Small intestine (tissue), 7 donors: ENCODE measurements at regions not wholly inside any gene's neighbourhood (a gene's known extent, or its start where the extent isn't known, plus 50 kb on each side); places are given as distances from the start of the nearest gene placed in this dataset.
A peak's percentile ranks its signal among the peaks of the same experiment; 100 is the strongest.

Source experiments
- DNase-seq, 2 donors: peaks; one replicate each; pipeline versions ENCODE4 v3.0.0 to v3.0.0-alpha.2; 2013
- FAIRE-seq: peaks from 2 replicates; lab custom pipeline; 2012; peaks lifted over from hg19 to GRCh38; lab: Jason Lieb, UNC
- H3K27ac ChIP-seq, 3 donors: one replicate each; pipeline ENCODE4 v1.5.1; 2013; ENCODE audit warnings: low read length in 2 of 3, mild to moderate bottlenecking in 2 of 3, control low read depth in 1 of 3, inconsistent platforms in 1 of 3, low read depth in 1 of 3, moderate library complexity in 1 of 3
- H3K27me3 ChIP-seq, 3 donors: one replicate each; pipeline ENCODE4 v1.6.1; 2013; ENCODE audit warnings: low read length in 3 of 3, inconsistent platforms in 1 of 3; ENCODE audit not compliant: control insufficient read depth in 3 of 3, insufficient read depth in 3 of 3
- H3K36me3 ChIP-seq, 3 donors: one replicate each; pipeline ENCODE4 v1.6.1; 2013; ENCODE audit warnings: low read length in 3 of 3, inconsistent platforms in 1 of 3, low read depth in 1 of 3, mild to moderate bottlenecking in 1 of 3, moderate library complexity in 1 of 3; ENCODE audit not compliant: control insufficient read depth in 3 of 3, insufficient read depth in 2 of 3
- H3K4me1 ChIP-seq, 3 donors: one replicate each; pipeline ENCODE4 v1.6.1; 2013; ENCODE audit warnings: low read length in 2 of 3, inconsistent platforms in 1 of 3, low read depth in 1 of 3, mild to moderate bottlenecking in 1 of 3, moderate library complexity in 1 of 3; ENCODE audit not compliant: control insufficient read depth in 3 of 3, insufficient read depth in 2 of 3
- H3K4me3 ChIP-seq, 3 donors: one replicate each; pipeline ENCODE4 v1.5.1; 2013; ENCODE audit warnings: low read length in 3 of 3, control low read depth in 1 of 3, inconsistent platforms in 1 of 3, low read depth in 1 of 3, mild to moderate bottlenecking in 1 of 3, moderate library complexity in 1 of 3
- H3K9me3 ChIP-seq, 2 donors: one replicate each; pipeline ENCODE4 v1.6.1; 2013; ENCODE audit warnings: low read depth in 1 of 2, low read length in 1 of 2; ENCODE audit not compliant: control insufficient read depth in 2 of 2, insufficient read depth in 1 of 2
- WGBS, 3 donors: extraction: QIAGEN DNeasy Blood & Tissue Kit; methylation state at CpG; one replicate each; pipeline ENCODE4 v1.1.7; 2013; 5-methylcytosine and 5-hydroxymethylcytosine counted together
- donor health status: healthy with polysubstance abuse.
- donor health status: control.
- donor health status: control.
- donor health status: Bipolar disorder and iron deficiency.
- donor health status: healthy.

GRCh38 chr5:124647352-124647751 is 99.1 kb downstream of the ZNF608 start:
- no peak for FAIRE-seq
- Histone ChIP-seq H3K4me3 (no peak overlapping the region), H3K27ac (peak overlapping the region in 1 of 3 donors; percentile 43), H3K36me3 (peaks cover under 1 to 39% (median 4%) of the 10 kb centered on the region in 3 donors), H3K9me3 (no peaks in the 10 kb centered on the region), H3K4me1 (peaks cover 8 to 54% (median 17%) of the 10 kb centered on the region in 3 donors), H3K27me3 (no peaks in the 10 kb centered on the region)
- 73 to 90% (median 74%) methylated on average over 8 of the region's 8 CpGs for WGBS, 3 donors
- peak; percentile 45 to 47 for DNase-seq

- Histone ChIP-seq H3K9me3 (no peaks in the 10 kb centered on the region), H3K27me3 (peaks cover 0 to 2% (median 0%) of the 10 kb centered on the region in 3 donors), H3K27ac (no peak overlapping the region), H3K36me3 (peaks cover 2 to 39% (median 4%) of the 10 kb centered on the region in 3 donors), H3K4me1 (peaks cover 9 to 58% (median 10%) of the 10 kb centered on the region in 3 donors), H3K4me3 (no peak overlapping the region)
- no peak for DNase-seq
- no peak for FAIRE-seq
- WGBS, 3 donors: 86 to 93% (median 90%) methylated on average over 3 of the region's 3 CpGs
These were observed 101.0 kb downstream of the ZNF608 start for GRCh38 chr5:124645396-124645795.

- 18 to 61% (median 19%) methylated on average over 1 of the region's 1 CpG for WGBS, 3 donors
- peaks cover 9 to 55% (median 10%) of the 10 kb centered on the region in 3 donors for H3K4me1 ChIP-seq
- H3K27ac ChIP-seq: no peak overlapping the region
- H3K36me3 ChIP-seq: peaks cover 2 to 41% (median 4%) of the 10 kb centered on the region in 3 donors
- peaks cover 0 to 2% (median 0%) of the 10 kb centered on the region in 3 donors for H3K27me3 ChIP-seq
- FAIRE-seq (no peak), DNase-seq (no peak)
- no peaks in the 10 kb centered on the region for H3K9me3 ChIP-seq
- no peak overlapping the region for H3K4me3 ChIP-seq
These were observed 101.9 kb downstream of the ZNF608 start for GRCh38 chr5:124644582-124644981.

GRCh38 chr5:124644138-124644537 is 102.3 kb downstream of the ZNF608 start:
- WGBS, 3 donors: 92 to 95% (median 94%) methylated on average over 9 of the region's 9 CpGs
- no peak for DNase-seq
- H3K4me3 ChIP-seq: no peak overlapping the region
- no peak for FAIRE-seq
- peaks cover 5 to 55% (median 8%) of the 10 kb centered on the region in 3 donors for H3K4me1 ChIP-seq
- no peak overlapping the region for H3K27ac ChIP-seq
- H3K9me3 ChIP-seq: no peaks in the 10 kb centered on the region
- H3K27me3 ChIP-seq: peaks cover 0 to 2% (median 0%) of the 10 kb centered on the region in 3 donors
- H3K36me3 ChIP-seq: peaks cover 2 to 42% (median 4%) of the 10 kb centered on the region in 3 donors

- peaks cover 2 to 49% (median 8%) of the 10 kb centered on the region in 3 donors for H3K4me1 ChIP-seq
- no peaks in the 10 kb centered on the region for H3K9me3 ChIP-seq
- H3K27me3 ChIP-seq: peaks cover 0 to 2% (median 0%) of the 10 kb centered on the region in 3 donors
- H3K36me3 ChIP-seq: peaks cover 4 to 39% (median 4%) of the 10 kb centered on the region in 3 donors
- no peak overlapping the region for H3K4me3 ChIP-seq
- no peak overlapping the region for H3K27ac ChIP-seq
- FAIRE-seq: no peak
- DNase-seq: no peak
- 94 to 97% (median 97%) methylated on average over 7 of the region's 7 CpGs for WGBS, 3 donors
These were observed 103.1 kb downstream of the ZNF608 start for GRCh38 chr5:124643336-124643735.

GRCh38 chr5:124642151-124642550 is 104.3 kb downstream of the ZNF608 start:
- Histone ChIP-seq H3K9me3 (no peaks in the 10 kb centered on the region), H3K27me3 (peaks cover 0 to 2% (median 0%) of the 10 kb centered on the region in 3 donors), H3K36me3 (peaks cover 4 to 37% (median 4%) of the 10 kb centered on the region in 3 donors), H3K4me1 (peaks cover 2 to 40% (median 5%) of the 10 kb centered on the region in 3 donors), H3K27ac (peak overlapping the region in 1 of 3 donors; percentile 71), H3K4me3 (no peak overlapping the region)
- DNase-seq (peak in 1 of 2 donors; percentile 42), FAIRE-seq (no peak)
- 87 to 95% (median 91%) methylated on average over 2 of the region's 2 CpGs for WGBS, 3 donors

GRCh38 chr5:124641154-124641792 is 105.2 kb downstream of the ZNF608 start:
- peaks cover 4 to 31% (median 4%) of the 10 kb centered on the region in 3 donors for H3K36me3 ChIP-seq
- no peak overlapping the region for H3K4me3 ChIP-seq
- H3K9me3 ChIP-seq: no peaks in the 10 kb centered on the region
- peaks cover 0 to 2% (median 0%) of the 10 kb centered on the region in 3 donors for H3K27me3 ChIP-seq
- DNase-seq (peak; percentile 47 to 79), FAIRE-seq (no peak)
- peaks cover 2 to 36% (median 2%) of the 10 kb centered on the region in 3 donors for H3K4me1 ChIP-seq
- peak overlapping the region in 2 of 3 donors; percentile 5 to 71 for H3K27ac ChIP-seq
- WGBS, 3 donors: 19 to 72% (median 38%) methylated on average over 11 of the region's 11 CpGs

- Histone ChIP-seq H3K36me3 (peaks cover 4 to 23% (median 4%) of the 10 kb centered on the region in 3 donors), H3K4me1 (peaks cover 2 to 46% (median 2%) of the 10 kb centered on the region in 3 donors), H3K27me3 (peaks cover 0 to 2% (median 0%) of the 10 kb centered on the region in 3 donors), H3K9me3 (no peaks in the 10 kb centered on the region), H3K4me3 (no peak overlapping the region), H3K27ac (peak overlapping the region in 1 of 3 donors; percentile 71)
- DNase-seq: peak in 1 of 2 donors; percentile 18
- 88 to 95% (median 92%) methylated on average over 4 of the region's 4 CpGs for WGBS, 3 donors
- FAIRE-seq: no peak
These were observed 107.3 kb downstream of the ZNF608 start for GRCh38 chr5:124639095-124639665.
